Fibroblast of lung (primary cell): ENCODE measurements at regions not wholly inside any gene's neighbourhood (a gene's known extent, or its start where the extent isn't known, plus 50 kb on each side); places are given as distances from the start of the nearest gene placed in this dataset.
"Not testable (repeated sequence)": the region's sequence is repeated elsewhere in the genome, so short reads cannot be mapped to it uniquely, and the experiment has no call there.

Experiments used
- DNase-seq, 2 donors: peaks; one replicate each; pipeline versions ENCODE4 v3.0.0 to v3.0.0-alpha.2; 2010; ENCODE audit warnings: low read depth in 2 of 2
- H2AFZ ChIP-seq: 2 replicates; pipeline ENCODE4 v1.5.1; 2012; ENCODE audit warnings: low read length, control low read depth, inconsistent platforms
- H3K27ac ChIP-seq: 2 replicates; pipeline ENCODE4 v1.5.1; 2011; ENCODE audit warnings: low read length, control low read depth; ENCODE audit not compliant: insufficient read depth
- H3K27me3 ChIP-seq: 2 replicates; pipeline ENCODE4 v1.5.1; 2011; ENCODE audit warnings: mild to moderate bottlenecking, low read length; ENCODE audit not compliant: control insufficient read depth, insufficient read depth
- H3K36me3 ChIP-seq: 2 replicates; pipeline ENCODE4 v1.5.1; 2011; ENCODE audit warnings: low read length; ENCODE audit not compliant: control insufficient read depth, insufficient read depth
- H3K4me1 ChIP-seq: 2 replicates; pipeline ENCODE4 v1.5.1; 2011; ENCODE audit warnings: low read length; ENCODE audit not compliant: control insufficient read depth, insufficient read depth; ENCODE audit errors: extremely low read depth
- H3K4me2 ChIP-seq: 2 replicates; pipeline ENCODE4 v1.5.1; 2011; ENCODE audit warnings: low read length, control low read depth; ENCODE audit not compliant: insufficient read depth; ENCODE audit errors: extremely low read depth
- H3K4me3 ChIP-seq, 4 experiments: fragments of 200-600 bp in 1 of 4; sonication (generic) in 1 of 4; replicated peaks in 1 of 4; 2 replicates each; pipeline ENCODE4 v1.5.1; 2011 to 2016; ENCODE audit warnings: low read length in 4 of 4, low read depth in 3 of 4, mild to moderate bottlenecking in 3 of 4, control low read depth in 2 of 4, inconsistent platforms in 1 of 4, mixed read lengths in 1 of 4; ENCODE audit not compliant: insufficient read depth in 1 of 4; ENCODE audit errors: control extremely low read depth in 1 of 4
- H3K79me2 ChIP-seq: 2 replicates; pipeline ENCODE4 v1.5.1; 2012; ENCODE audit warnings: mild to moderate bottlenecking, low read length, inconsistent platforms; ENCODE audit not compliant: control insufficient read depth, insufficient read depth
- H3K9ac ChIP-seq: 2 replicates; pipeline ENCODE4 v1.5.1; 2011; ENCODE audit warnings: mild to moderate bottlenecking, low read length, control low read depth; ENCODE audit not compliant: insufficient read depth
- H3K9me3 ChIP-seq: 2 replicates; pipeline ENCODE4 v1.5.1; 2012; ENCODE audit warnings: low read depth, low read length; ENCODE audit not compliant: control insufficient read depth, insufficient read depth
- H4K20me1 ChIP-seq: 2 replicates; pipeline ENCODE4 v1.5.1; 2011; ENCODE audit warnings: low read length; ENCODE audit not compliant: control insufficient read depth, insufficient read depth; ENCODE audit errors: extremely low read depth
- EZH2 ChIP-seq: IDR thresholded peaks from 2 replicates; pipeline ENCODE4 v1.5.1; 2012; ENCODE audit warnings: low read length, control low read depth, mild to moderate bottlenecking; ENCODE audit errors: missing control alignments
- TF ChIP-seq, protein P1 (sequence below), 2 donors: IDR thresholded peaks in 1 of 2; conservative IDR thresholded peaks in 1 of 2; 1 replicate in 1 of 2; 2 replicates in 1 of 2; pipeline ENCODE4 v1.5.1; 2011 to 2012; ENCODE audit warnings: low read length in 2 of 2, control low read depth in 1 of 2, inconsistent platforms in 1 of 2, low read depth in 1 of 2, mild to moderate bottlenecking in 1 of 2

DNA sequence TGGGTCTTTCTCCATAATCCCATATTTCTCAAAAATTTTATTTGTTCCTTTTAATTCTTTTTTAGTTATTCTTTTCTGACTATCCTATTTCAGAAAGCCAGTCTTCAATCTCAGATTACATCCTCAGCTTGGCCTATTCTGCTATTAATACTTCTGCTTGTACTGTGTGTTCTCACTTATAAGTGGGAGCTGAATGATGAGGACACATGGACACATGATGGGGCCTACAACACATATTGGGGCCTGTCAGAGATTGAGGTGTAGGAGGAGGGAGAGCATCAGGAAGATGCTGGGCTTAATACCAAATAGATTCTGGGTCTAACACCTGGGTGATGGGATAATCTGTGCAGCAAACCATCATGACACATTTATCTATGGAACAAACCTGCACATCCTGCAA lies 82.3 kb downstream of the MAGEE1 start:
- H3K36me3 ChIP-seq = no peaks in the 10 kb centered on the region
- no peaks in the 10 kb centered on the region for H3K27me3 ChIP-seq
- H3K4me3 ChIP-seq = no peak overlapping the region
- TF ChIP-seq, protein P1, sequence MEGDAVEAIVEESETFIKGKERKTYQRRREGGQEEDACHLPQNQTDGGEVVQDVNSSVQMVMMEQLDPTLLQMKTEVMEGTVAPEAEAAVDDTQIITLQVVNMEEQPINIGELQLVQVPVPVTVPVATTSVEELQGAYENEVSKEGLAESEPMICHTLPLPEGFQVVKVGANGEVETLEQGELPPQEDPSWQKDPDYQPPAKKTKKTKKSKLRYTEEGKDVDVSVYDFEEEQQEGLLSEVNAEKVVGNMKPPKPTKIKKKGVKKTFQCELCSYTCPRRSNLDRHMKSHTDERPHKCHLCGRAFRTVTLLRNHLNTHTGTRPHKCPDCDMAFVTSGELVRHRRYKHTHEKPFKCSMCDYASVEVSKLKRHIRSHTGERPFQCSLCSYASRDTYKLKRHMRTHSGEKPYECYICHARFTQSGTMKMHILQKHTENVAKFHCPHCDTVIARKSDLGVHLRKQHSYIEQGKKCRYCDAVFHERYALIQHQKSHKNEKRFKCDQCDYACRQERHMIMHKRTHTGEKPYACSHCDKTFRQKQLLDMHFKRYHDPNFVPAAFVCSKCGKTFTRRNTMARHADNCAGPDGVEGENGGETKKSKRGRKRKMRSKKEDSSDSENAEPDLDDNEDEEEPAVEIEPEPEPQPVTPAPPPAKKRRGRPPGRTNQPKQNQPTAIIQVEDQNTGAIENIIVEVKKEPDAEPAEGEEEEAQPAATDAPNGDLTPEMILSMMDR (conservative IDR thresholded peaks at IDR 0.05 in 1 of 2, IDR thresholded peaks at IDR 0.05 in 1 of 2; ENCODE audit: low read depth in 1 of 2, low read length in 2 of 2) = no peak
- no peak for TF ChIP-seq EZH2
- H4K20me1 ChIP-seq = no peaks in the 10 kb centered on the region
- no peak overlapping the region for H2AFZ ChIP-seq
- H3K4me1 ChIP-seq = no peaks in the 10 kb centered on the region
- H3K9ac ChIP-seq = no peak overlapping the region
- H3K79me2 ChIP-seq = no peaks in the 10 kb centered on the region
- no peak overlapping the region for H3K27ac ChIP-seq
- no peaks in the 10 kb centered on the region for H3K9me3 ChIP-seq
- DNase-seq = no peak
- no peak overlapping the region for H3K4me2 ChIP-seq

DNA sequence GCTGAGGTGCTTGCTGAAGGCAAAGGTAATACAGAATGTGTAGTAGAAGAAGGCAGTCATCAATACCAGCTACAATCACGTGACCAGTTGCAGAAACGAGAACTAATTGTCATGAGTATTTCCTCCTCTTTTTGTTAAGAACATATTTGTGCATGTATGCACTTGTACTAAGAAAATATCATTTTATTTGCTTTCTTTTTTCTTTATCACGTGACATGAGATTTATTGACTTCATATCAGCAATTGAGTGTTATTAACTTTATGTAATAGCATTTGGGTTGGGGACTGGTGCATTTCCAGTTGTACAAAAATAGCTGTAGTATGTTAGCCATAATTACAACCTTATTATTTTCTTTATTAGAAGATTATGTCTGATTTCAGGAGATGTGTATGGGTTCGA lies 90.0 kb downstream of the MAGEE1 start:
- no peak overlapping the region for H3K9ac ChIP-seq
- no peak for DNase-seq
- H3K27ac ChIP-seq = no peak overlapping the region
- H2AFZ ChIP-seq = no peak overlapping the region
- no peaks in the 10 kb centered on the region for H3K36me3 ChIP-seq
- H3K4me3 ChIP-seq = no peak overlapping the region
- H3K4me1 ChIP-seq = no peaks in the 10 kb centered on the region
- H4K20me1 ChIP-seq = no peaks in the 10 kb centered on the region
- H3K27me3 ChIP-seq = no peaks in the 10 kb centered on the region
- H3K9me3 ChIP-seq = no peaks in the 10 kb centered on the region
- TF ChIP-seq, protein P1 (conservative IDR thresholded peaks at IDR 0.05 in 1 of 2, IDR thresholded peaks at IDR 0.05 in 1 of 2; ENCODE audit: low read depth in 1 of 2, low read length in 2 of 2) = no peak
- TF ChIP-seq EZH2 = no peak
- H3K4me2 ChIP-seq = no peak overlapping the region
- no peaks in the 10 kb centered on the region for H3K79me2 ChIP-seq

- Histone ChIP-seq H3K36me3 (no peaks in the 10 kb centered on the region), H3K79me2 (no peaks in the 10 kb centered on the region), H3K9ac (no peak overlapping the region), H4K20me1 (no peaks in the 10 kb centered on the region), H3K27me3 (no peaks in the 10 kb centered on the region), H3K9me3 (no peaks in the 10 kb centered on the region), H3K4me1 (no peaks in the 10 kb centered on the region), H3K27ac (no peak overlapping the region), H3K4me3 (no peak overlapping the region), H3K4me2 (no peak overlapping the region), H2AFZ (no peak overlapping the region)
- no peak for DNase-seq
- TF ChIP-seq, protein P1 (conservative IDR thresholded peaks at IDR 0.05 in 1 of 2, IDR thresholded peaks at IDR 0.05 in 1 of 2; ENCODE audit: low read depth in 1 of 2, low read length in 2 of 2) = no peak
- no peak for TF ChIP-seq EZH2
Observed at GRCh38 chrX:76520273-76521054, 93.0 kb downstream of the MAGEE1 start.

- H3K79me2 ChIP-seq, H4K20me1 ChIP-seq, H2AFZ ChIP-seq, H3K36me3 ChIP-seq, H3K4me2 ChIP-seq, H3K4me1 ChIP-seq, H3K9ac ChIP-seq, H3K9me3 ChIP-seq, H3K4me3 ChIP-seq, H3K27me3 ChIP-seq, DNase-seq, H3K27ac ChIP-seq: not testable (repeated sequence)
Observed at GRCh38 chrX:76535675-76536074, 108.2 kb downstream of the MAGEE1 start.
